ENCODE measurements at regions not wholly inside any gene's neighbourhood (a gene's known extent, or its start where the extent isn't known, plus 50 kb on each side); places are given as distances from the start of the nearest gene placed in this dataset.
"Not testable (repeated sequence)": the region's sequence is repeated elsewhere in the genome, so short reads cannot be mapped to it uniquely, and the experiment has no call there.

GRCh38 chr14:104305511-104306449, 167.4 kb downstream of the KIF26A start:
- no peak for DNase-seq (ENCODE audit: low spot score)
- in situ Hi-C loops (cut with MboI; ENCODE audit: low sequenced_read_pairs, unreplicated experiment) = no loop called here
- no peak for TF ChIP-seq CTCF (IDR thresholded peaks at IDR 0.05; ENCODE audit: borderline replicate concordance, control extremely low read depth, extremely low read depth, insufficient read depth, missing control alignments)

GRCh38 chr14:104306450-104307040, 168.2 kb downstream of the KIF26A start:
- in situ Hi-C loops (cut with MboI; ENCODE audit: low sequenced_read_pairs, unreplicated experiment) = no loop called here
- no peak for TF ChIP-seq CTCF (IDR thresholded peaks at IDR 0.05; ENCODE audit: borderline replicate concordance, control extremely low read depth, extremely low read depth, insufficient read depth, missing control alignments)
- DNase-seq (ENCODE audit: low spot score) = no peak

- in situ Hi-C loops (cut with MboI; ENCODE audit: low sequenced_read_pairs, unreplicated experiment) = no loop called here
- TF ChIP-seq CTCF (IDR thresholded peaks at IDR 0.05; ENCODE audit: borderline replicate concordance, control extremely low read depth, extremely low read depth, insufficient read depth, missing control alignments) = no peak
- DNase-seq (ENCODE audit: low spot score) = no peak
These were observed 168.8 kb downstream of the KIF26A start for GRCh38 chr14:104307246-104307626.

GRCh38 chr14:104307627-104308401, 169.4 kb downstream of the KIF26A start:
- in situ Hi-C loops (cut with MboI; ENCODE audit: low sequenced_read_pairs, unreplicated experiment) = no loop called here
- DNase-seq (ENCODE audit: low spot score) = no peak
- no peak for TF ChIP-seq CTCF (IDR thresholded peaks at IDR 0.05; ENCODE audit: borderline replicate concordance, control extremely low read depth, extremely low read depth, insufficient read depth, missing control alignments)

- in situ Hi-C loops (cut with MboI; ENCODE audit: low sequenced_read_pairs, unreplicated experiment); DNase-seq (ENCODE audit: low spot score): not testable (repeated sequence)
These were observed 170.1 kb downstream of the KIF26A start for GRCh38 chr14:104308534-104308933.

DNA sequence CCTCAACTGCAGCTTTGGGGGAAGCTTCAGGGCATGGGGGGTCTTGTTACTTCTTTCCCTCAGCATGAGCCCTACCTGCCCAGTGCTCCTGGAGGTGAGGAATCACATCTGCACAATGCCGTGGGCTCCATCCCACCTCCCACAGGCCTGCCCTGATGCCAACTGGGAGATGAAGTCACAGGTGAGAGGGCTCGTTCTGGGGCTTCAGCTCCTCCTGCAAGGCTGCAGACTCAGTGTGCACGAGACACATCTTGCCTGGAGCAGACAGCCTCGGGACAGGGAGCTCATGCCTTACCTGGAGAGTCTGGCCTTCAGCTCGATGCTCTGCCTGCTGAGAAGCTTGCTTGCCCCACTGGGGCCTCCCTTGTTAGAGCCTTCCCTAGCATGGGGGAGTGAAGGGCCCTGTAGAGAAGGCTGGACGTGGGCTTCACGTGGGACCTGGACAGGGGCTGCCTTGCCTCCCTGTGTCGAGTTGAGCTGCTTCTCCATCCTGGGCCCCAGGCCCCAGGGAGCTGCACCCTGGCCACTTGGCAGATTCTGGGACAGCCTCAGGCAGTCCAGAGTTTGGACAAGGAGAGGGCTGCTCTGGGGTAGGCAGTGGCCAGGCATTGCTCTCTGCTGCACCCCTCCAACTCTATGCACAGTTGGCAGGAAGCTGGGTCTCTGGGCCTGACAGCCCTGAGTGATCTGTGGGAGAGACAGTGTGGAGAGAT, 171.4 kb downstream of the KIF26A start:
- in situ Hi-C loops (cut with MboI; ENCODE audit: low sequenced_read_pairs, unreplicated experiment) = no loop called here
- no peak for TF ChIP-seq CTCF (IDR thresholded peaks at IDR 0.05; ENCODE audit: borderline replicate concordance, control extremely low read depth, extremely low read depth, insufficient read depth, missing control alignments)
- no peak for DNase-seq (ENCODE audit: low spot score)
